HG03196 (cell line): ENCODE measurements at regions not wholly inside any gene's neighbourhood (a gene's known extent, or its start where the extent isn't known, plus 50 kb on each side); places are given as distances from the start of the nearest gene placed in this dataset.
"Not testable (repeated sequence)": the region's sequence is repeated elsewhere in the genome, so short reads cannot be mapped to it uniquely, and the experiment has no call there.

Experiments used
- ATAC-seq: cut with Tn5 transposase; IDR thresholded peaks from one replicate; pipeline ENCODE4 v1.9.1; 2021; ENCODE audit not compliant: unreplicated experiment

- ATAC-seq: no peak
These were observed 107.9 kb upstream of the MAP3K7 start for GRCh38 chr6:90694802-90695201.

- ATAC-seq: no peak
These were observed 105.0 kb upstream of the MAP3K7 start for GRCh38 chr6:90691823-90692222.

GRCh38 chr6:90689172-90689571 is 102.3 kb upstream of the MAP3K7 start:
- ATAC-seq: no peak

- ATAC-seq: no peak
These were observed 101.0 kb upstream of the MAP3K7 start for GRCh38 chr6:90687775-90688380.

- no peak for ATAC-seq
These were observed 95.0 kb upstream of the MAP3K7 start for GRCh38 chr6:90681863-90682262.

- ATAC-seq: no peak
These were observed 91.3 kb upstream of the MAP3K7 start for GRCh38 chr6:90678049-90678779.

GRCh38 chr6:90677440-90677839 is 90.6 kb upstream of the MAP3K7 start:
- ATAC-seq: no peak

- no peak for ATAC-seq
These were observed 89.8 kb upstream of the MAP3K7 start for GRCh38 chr6:90676516-90677300.

GRCh38 chr6:90675107-90675506 is 88.2 kb upstream of the MAP3K7 start:
- ATAC-seq: not testable (repeated sequence)

- ATAC-seq: not testable (repeated sequence)
These were observed 87.2 kb upstream of the MAP3K7 start for GRCh38 chr6:90674077-90674476.

GRCh38 chr6:90669846-90670245 is 83.0 kb upstream of the MAP3K7 start:
- ATAC-seq: no peak

GRCh38 chr6:90669420-90669819 is 82.5 kb upstream of the MAP3K7 start:
- no peak for ATAC-seq

- no peak for ATAC-seq
These were observed 81.3 kb upstream of the MAP3K7 start for GRCh38 chr6:90668141-90668540.

GRCh38 chr6:90663873-90664272 is 77.0 kb upstream of the MAP3K7 start:
- no peak for ATAC-seq

GRCh38 chr6:90663106-90663505 is 76.2 kb upstream of the MAP3K7 start:
- ATAC-seq: no peak

- ATAC-seq: no peak
These were observed 74.1 kb upstream of the MAP3K7 start for GRCh38 chr6:90660931-90661330.

GRCh38 chr6:90658497-90658896 is 71.6 kb upstream of the MAP3K7 start:
- no peak for ATAC-seq

- no peak for ATAC-seq
These were observed 69.5 kb upstream of the MAP3K7 start for GRCh38 chr6:90656325-90656724.

GRCh38 chr6:90654806-90655205 is 67.9 kb upstream of the MAP3K7 start:
- ATAC-seq: no peak

GRCh38 chr6:90654166-90654565 is 67.3 kb upstream of the MAP3K7 start:
- ATAC-seq: no peak

- ATAC-seq: no peak
These were observed 66.9 kb upstream of the MAP3K7 start for GRCh38 chr6:90653750-90654149.
